ENCODE measurements at regions not wholly inside any gene's neighbourhood (a gene's known extent, or its start where the extent isn't known, plus 50 kb on each side); places are given as distances from the start of the nearest gene placed in this dataset.

GRCh38 chr2:104047516-104047915 lies 806.4 kb upstream of the POU3F3 start:
- TF ChIP-seq GATA2 (IDR thresholded peaks at IDR 0.05; ENCODE audit: low read depth, low read length): no peak
- TF ChIP-seq GATA3 (IDR thresholded peaks at IDR 0.05; ENCODE audit: low read depth, low read length): no peak
